ENCODE measurements at regions not wholly inside any gene's neighbourhood (a gene's known extent, or its start where the extent isn't known, plus 50 kb on each side); places are given as distances from the start of the nearest gene placed in this dataset.

DNA sequence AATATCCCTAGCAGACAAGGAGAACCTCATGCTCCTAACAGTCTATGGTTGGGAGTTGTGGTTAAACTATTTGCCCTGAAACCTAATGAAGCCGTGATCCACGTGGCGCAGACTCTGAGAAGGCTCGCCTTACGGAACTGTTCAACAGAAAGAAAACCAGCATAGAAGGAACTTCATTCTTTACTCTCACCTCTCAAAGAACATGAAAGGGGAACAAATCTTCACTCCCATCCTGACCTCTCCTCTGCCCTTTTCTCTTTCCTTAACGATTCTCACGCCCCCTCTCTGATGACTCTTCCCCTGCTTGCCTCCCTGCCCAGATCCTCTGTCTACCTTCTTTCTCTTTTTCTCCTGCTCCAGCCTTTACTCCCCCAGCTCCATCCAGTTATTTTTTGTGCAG lies 54.2 kb downstream of the IRAG1 start:
- no peak overlapping the region for H3K4me2 ChIP-seq (ENCODE audit: insufficient read depth, low read length)
- H3K27me3 ChIP-seq (ENCODE audit: control insufficient read depth in 2 of 2, insufficient read depth in 2 of 2, low read length in 2 of 2): no peaks in the 10 kb centered on the region
- H4K20me1 ChIP-seq (replicated peaks; ENCODE audit: control insufficient read depth, insufficient read depth, low read length): no peaks in the 10 kb centered on the region; the same call in 1 of the 2 replicates
- no peak overlapping the region for H3K9ac ChIP-seq (ENCODE audit: insufficient read depth in 1 of 2, low read depth in 2 of 2, low read length in 2 of 2)
- FAIRE-seq: no peak
- intact Hi-C loops (cut with micrococcal nuclease) (no loop called here), in situ Hi-C loops (cut with MboI) (no loop called here)
- H3K27ac ChIP-seq (ENCODE audit: extremely low read depth, low read depth, low read length): no peak overlapping the region
- H3K9me1 ChIP-seq (ENCODE audit: control insufficient read depth, insufficient read depth, low read length): no peaks in the 10 kb centered on the region
- no peaks in the 10 kb centered on the region for H3K79me2 ChIP-seq (ENCODE audit: control insufficient read depth, insufficient read depth, low read length)
- WGBS (ENCODE audit: insufficient coverage, low coverage, missing lambda C conversion rate): 49% methylated on average over 7 of the region's 7 CpGs
- DNase-seq (ENCODE audit: extremely low read depth in 1 of 4, low spot score in 3 of 4): no peak
- H3K9me3 ChIP-seq (replicated peaks; ENCODE audit: control insufficient read depth, insufficient read depth, low read depth, low read length): no peaks in the 10 kb centered on the region
- no peak overlapping the region for H3K4me3 ChIP-seq
- ChIA-PET POLR2A (interaction anchor here (0.7 kb wide), 1 partner anchor 20 kb away, joined by 3 read pairs; no protein-coding TSS in a partner anchor), CTCF (ENCODE audit: low intra/inter-chr PET ratio) (no interaction called here)
- no TSS peak for BruUV-seq (replicated peaks)
- TF ChIP-seq L3MBTL2 (IDR thresholded peaks at IDR 0.05) (no peak), MCM3 (IDR thresholded peaks at IDR 0.05) (no peak), EGR1 (conservative IDR thresholded peaks at IDR 0.05) (peak; percentile 59; the same call in 1 of the 2 replicates), ZNF324 (CRISPR knock-in tag; IDR thresholded peaks at IDR 0.05) (no peak), XRCC3 (IDR thresholded peaks at IDR 0.05) (no peak)
- no peaks in the 10 kb centered on the region for H3K36me3 ChIP-seq (ENCODE audit: control insufficient read depth, insufficient read depth, low read length)
- H3K4me1 ChIP-seq (replicated peaks in 1 of 2; ENCODE audit: control insufficient read depth in 2 of 2, insufficient read depth in 2 of 2, low read length in 2 of 2): peaks cover 4 to 14% of the 10 kb centered on the region in 2 experiments; a peak in 3 of 5 replicates
- no peak for ATAC-seq
- H2AFZ ChIP-seq (ENCODE audit: low read depth, low read length): peak overlapping the region; percentile 29; the same call in 1 of the 2 replicates

DNA sequence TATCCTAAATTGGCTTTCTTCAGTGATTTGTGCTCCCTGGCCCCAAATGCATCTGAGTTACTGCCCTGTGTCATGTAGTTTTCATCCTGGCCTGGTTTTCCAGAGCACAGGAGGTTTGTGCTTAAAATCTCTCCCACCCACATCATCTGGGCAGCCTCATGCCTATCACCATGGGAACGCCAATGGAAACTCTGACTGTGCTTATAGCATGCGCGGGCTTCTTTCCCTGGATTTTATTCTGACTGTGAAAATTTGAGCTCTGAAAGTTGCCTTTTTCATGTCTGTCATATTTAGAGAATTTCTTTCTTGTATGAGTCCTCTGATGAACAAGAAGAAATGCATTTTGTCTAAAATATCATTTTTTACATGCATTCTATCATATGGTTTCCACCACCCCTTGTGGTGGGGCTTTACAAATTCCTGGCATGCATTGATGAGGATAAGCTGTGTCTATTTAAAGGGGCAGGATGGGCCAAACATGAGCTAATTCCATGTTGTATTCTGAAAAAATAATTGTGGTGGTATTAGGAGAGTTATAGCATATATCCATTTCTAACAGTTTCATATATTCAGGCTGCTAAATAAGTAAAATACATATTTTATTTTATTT lies 55.1 kb downstream of the IRAG1 start:
- no peaks in the 10 kb centered on the region for H3K9me1 ChIP-seq (ENCODE audit: control insufficient read depth, insufficient read depth, low read length)
- intact Hi-C loops (cut with micrococcal nuclease): no loop called here
- no peak for DNase-seq (ENCODE audit: extremely low read depth in 1 of 4, low spot score in 3 of 4)
- H3K4me2 ChIP-seq (ENCODE audit: insufficient read depth, low read length): no peak overlapping the region
- no TSS peak for BruUV-seq (replicated peaks)
- H3K4me1 ChIP-seq (replicated peaks in 1 of 2; ENCODE audit: control insufficient read depth in 2 of 2, insufficient read depth in 2 of 2, low read length in 2 of 2): peaks cover 4 to 14% of the 10 kb centered on the region in 2 experiments; a peak in 3 of 5 replicates
- no peak for FAIRE-seq
- no peak for ATAC-seq
- H4K20me1 ChIP-seq (replicated peaks; ENCODE audit: control insufficient read depth, insufficient read depth, low read length): no peaks in the 10 kb centered on the region; the same call in 1 of the 2 replicates
- H3K79me2 ChIP-seq (ENCODE audit: control insufficient read depth, insufficient read depth, low read length): no peaks in the 10 kb centered on the region
- H3K27me3 ChIP-seq (ENCODE audit: control insufficient read depth in 2 of 2, insufficient read depth in 2 of 2, low read length in 2 of 2): peaks cover 0 to under 1% of the 10 kb centered on the region in 2 experiments; a peak in 1 of 5 replicates
- no peak overlapping the region for H3K27ac ChIP-seq (ENCODE audit: extremely low read depth, low read depth, low read length)
- H3K9me3 ChIP-seq (replicated peaks; ENCODE audit: control insufficient read depth, insufficient read depth, low read depth, low read length): no peaks in the 10 kb centered on the region
- no peak overlapping the region for H2AFZ ChIP-seq (ENCODE audit: low read depth, low read length)
- 63% methylated on average over 3 of the region's 3 CpGs for WGBS (ENCODE audit: insufficient coverage, low coverage, missing lambda C conversion rate)
- no peak overlapping the region for H3K4me3 ChIP-seq
- POLR2A ChIA-PET: interaction anchor here (1.0 kb wide), 1 partner anchor 10 kb away, joined by 3 read pairs; no protein-coding TSS in a partner anchor
- in situ Hi-C loops (cut with MboI): no loop called here
- TF ChIP-seq RFX1 (IDR thresholded peaks at IDR 0.05): peak; percentile 59
- TF ChIP-seq ZNF75A (CRISPR knock-in tag; IDR thresholded peaks at IDR 0.05): no peak
- peak; percentile 41 to 52 for TF ChIP-seq NRF1 (conservative IDR thresholded peaks at IDR 0.05 in 1 of 2, IDR thresholded peaks at IDR 0.05 in 1 of 2)
- TF ChIP-seq FOSL1 (tag; conservative IDR thresholded peaks at IDR 0.05): 0 out of 2 replicates have a peak, but pooled peaks have one; percentile 16
- no peaks in the 10 kb centered on the region for H3K36me3 ChIP-seq (ENCODE audit: control insufficient read depth, insufficient read depth, low read length)
- no peak overlapping the region for H3K9ac ChIP-seq (ENCODE audit: insufficient read depth in 1 of 2, low read depth in 2 of 2, low read length in 2 of 2)
- CTCF ChIA-PET (ENCODE audit: low intra/inter-chr PET ratio): no interaction called here
